IMR-90 (cell line): ENCODE measurements at regions not wholly inside any gene's neighbourhood (a gene's known extent, or its start where the extent isn't known, plus 50 kb on each side); places are given as distances from the start of the nearest gene placed in this dataset.
"Not testable (repeated sequence)": the region's sequence is repeated elsewhere in the genome, so short reads cannot be mapped to it uniquely, and the experiment has no call there.

Source experiments
- ATAC-seq: fragments of 200-7000 bp; cut with Tn5 transposase; 2 replicates; pipeline ENCODE4 v1.9.1; 2020; ENCODE audit warnings: low read depth, mild to moderate bottlenecking, moderate library complexity
- BruUV-seq: library from RNA; stranded (reverse); fragments of 400-500 nt; replicated peaks from 2 replicates; lab custom pipeline; 2021; lab: Mats Ljungman, UMichigan
- CTCF ChIA-PET: fragments of 300-600 bp; formaldehyde crosslinking; extraction: SDS; loops from one replicate; lab custom pipeline; 2021; ENCODE audit warnings: antibody characterized with exemption; lab: Yijun Ruan, JAX
- POLR2A ChIA-PET: fragments of 300-600 bp; sonication (Branson Sonifier 250); formaldehyde crosslinking; loops from one replicate; lab custom pipeline; 2022; ENCODE audit warnings: antibody characterized with exemption; ENCODE audit not compliant: unreplicated experiment; lab: Charles Lee
- DNase-seq: peaks from one replicate; pipeline ENCODE4 v3.0.0; 2013
- H2AFZ ChIP-seq: replicated peaks from 2 replicates; pipeline ENCODE3; 2013; ENCODE audit warnings: low read length, mild to moderate bottlenecking; ENCODE audit not compliant: poor library complexity
- H2AK5ac ChIP-seq: 2 replicates; pipeline ENCODE4 v1.6.1; 2013; ENCODE audit warnings: low read depth, low read length, inconsistent platforms
- H2AK9ac ChIP-seq: replicated peaks from 2 replicates; pipeline ENCODE3; 2013; ENCODE audit warnings: mild to moderate bottlenecking, low read depth, low read length, moderate library complexity; ENCODE audit not compliant: poor library complexity
- H2BK120ac ChIP-seq: 2 replicates; pipeline ENCODE4 v1.6.1; 2013; ENCODE audit warnings: low read depth, low read length, inconsistent platforms
- H2BK15ac ChIP-seq: 3 replicates; pipeline ENCODE4 v1.6.1; 2013; ENCODE audit warnings: low read depth, low read length, inconsistent platforms
- H2BK20ac ChIP-seq: 2 replicates; pipeline ENCODE4 v1.6.1; 2013; ENCODE audit warnings: low read depth, mild to moderate bottlenecking, inconsistent platforms, low read length, moderate library complexity
- H2BK5ac ChIP-seq: 2 replicates; pipeline ENCODE4 v1.6.1; 2013; ENCODE audit warnings: mild to moderate bottlenecking, low read depth, low read length, inconsistent platforms; ENCODE audit not compliant: poor library complexity, severe bottlenecking
- H3K14ac ChIP-seq: replicated peaks from 2 replicates; pipeline ENCODE4 v1.6.1; 2013; ENCODE audit warnings: low read depth, low read length, inconsistent platforms
- H3K18ac ChIP-seq: 2 replicates; pipeline ENCODE4 v1.6.1; 2013; ENCODE audit warnings: low read depth, low read length, control low read depth
- H3K23ac ChIP-seq: 2 replicates; pipeline ENCODE4 v1.6.1; 2013; ENCODE audit warnings: low read depth, low read length, inconsistent platforms
- H3K27ac ChIP-seq: 2 replicates; pipeline ENCODE4 v1.5.1; 2013; ENCODE audit warnings: mild to moderate bottlenecking, control low read depth, low read length; ENCODE audit not compliant: insufficient read depth
- H3K27me3 ChIP-seq: 2 replicates; pipeline ENCODE4 v1.6.1; 2013; ENCODE audit warnings: low read length; ENCODE audit not compliant: control insufficient read depth, insufficient read depth
- H3K36me3 ChIP-seq: 2 replicates; pipeline ENCODE4 v1.6.1; 2013; ENCODE audit warnings: low read length, mixed read lengths; ENCODE audit not compliant: control insufficient read depth, insufficient read depth
- H3K4ac ChIP-seq: 2 replicates; pipeline ENCODE4 v1.6.1; 2013; ENCODE audit warnings: low read depth, low read length, inconsistent platforms
- H3K4me1 ChIP-seq: 2 replicates; pipeline ENCODE4 v1.6.1; 2013; ENCODE audit warnings: low read length, mixed read lengths; ENCODE audit not compliant: control insufficient read depth, insufficient read depth
- H3K4me2 ChIP-seq: 2 replicates; pipeline ENCODE4 v1.6.1; 2013; ENCODE audit warnings: low read depth, mild to moderate bottlenecking, control low read depth, low read length, moderate library complexity
- H3K4me3 ChIP-seq: 2 replicates; pipeline ENCODE4 v1.5.1; 2013; ENCODE audit warnings: low read depth, mild to moderate bottlenecking, control low read depth, low read length, moderate library complexity; ENCODE audit not compliant: insufficient read depth
- H3K56ac ChIP-seq: 2 replicates; pipeline ENCODE4 v1.6.1; 2013; ENCODE audit warnings: low read length, inconsistent platforms; ENCODE audit not compliant: insufficient read depth; ENCODE audit errors: extremely low read depth
- H3K79me1 ChIP-seq, 2 experiments: 2 replicates each; pipeline ENCODE4 v1.6.1; 2013; ENCODE audit warnings: low read length in 2 of 2, inconsistent platforms in 1 of 2, low read depth in 1 of 2
- H3K9ac ChIP-seq: 2 replicates; pipeline ENCODE4 v1.6.1; 2013; ENCODE audit warnings: low read depth, low read length, control low read depth
- H3K9me1 ChIP-seq: 2 replicates; pipeline ENCODE4 v1.6.1; 2013; ENCODE audit warnings: low read length, inconsistent platforms; ENCODE audit not compliant: insufficient read depth
- H3K9me3 ChIP-seq: 2 replicates; pipeline ENCODE4 v1.6.1; 2013; ENCODE audit warnings: low read length; ENCODE audit not compliant: control insufficient read depth, insufficient read depth
- H4K20me1 ChIP-seq: 2 replicates; pipeline ENCODE4 v1.6.1; 2013; ENCODE audit warnings: low read length, inconsistent platforms; ENCODE audit not compliant: insufficient read depth
- H4K5ac ChIP-seq: 2 replicates; pipeline ENCODE4 v1.6.1; 2013; ENCODE audit warnings: mild to moderate bottlenecking, low read depth, low read length, control low read depth
- H4K8ac ChIP-seq, 2 experiments: 2 replicates each; pipeline ENCODE4 v1.6.1; 2013; ENCODE audit warnings: low read depth in 2 of 2, low read length in 2 of 2, control low read depth in 1 of 2, inconsistent platforms in 1 of 2
- H4K91ac ChIP-seq: 2 replicates; pipeline ENCODE4 v1.6.1; 2013; ENCODE audit warnings: low read depth, low read length, inconsistent platforms; ENCODE audit not compliant: insufficient read depth
- CHD1 ChIP-seq: IDR thresholded peaks from 2 replicates; pipeline ENCODE4 v1.6.1; 2012; ENCODE audit warnings: low read depth, low read length, improper control_type of control experiment
- CTCF ChIP-seq: conservative IDR thresholded peaks from 2 replicates; pipeline ENCODE4 v1.5.1; 2012; ENCODE audit warnings: mild to moderate bottlenecking, low read depth, low read length, improper control_type of control experiment
- WGBS, 2 experiments: methylation state at CpG; one replicate each; pipeline versions ENCODE4 v1.1.5 to v1.1.7; 2013; ENCODE audit warnings: missing lambda C conversion rate in 2 of 2; ENCODE audit not compliant: insufficient read length in 1 of 2; ENCODE audit errors: extremely low coverage in 2 of 2; 5-methylcytosine and 5-hydroxymethylcytosine counted together
- dilution Hi-C: fragments of 300-500 bp; cut with HindIII; formaldehyde crosslinking; loops from one replicate; pipeline ENCODE4 v1.14.3; 2018; ENCODE audit warnings: low sequenced_read_pairs; ENCODE audit not compliant: unreplicated experiment
- in situ Hi-C: fragments of 300-500 bp; cut with MboI; formaldehyde crosslinking; loops from 3 replicates; pipeline ENCODE4 v1.14.3; 2019; ENCODE audit warnings: low sequenced_read_pairs, inconsistent platforms, mixed read lengths
- intact Hi-C: fragments of 100-400 bp; cut with micrococcal nuclease; formaldehyde crosslinking; loops from 2 replicates; pipeline ENCODE4 v1.10.0; 2022

GRCh38 chr5:12947379-12947778 is 997.1 kb downstream of the DNAH5 start:
- Histone ChIP-seq H3K14ac (no peak overlapping the region), H2AFZ (no peak overlapping the region), H3K4me2 (no peak overlapping the region), H3K9me3 (0 out of 2 replicates have a peak, but pooled peaks cover 3% of the 10 kb centered on the region), H4K91ac (no peak overlapping the region), H3K18ac (no peak overlapping the region), H3K36me3 (no peaks in the 10 kb centered on the region), H2BK120ac (no peak overlapping the region), H3K27ac (no peak overlapping the region), H3K4me1 (no peaks in the 10 kb centered on the region), H2BK15ac (no peak overlapping the region), H3K27me3 (no peaks in the 10 kb centered on the region), H3K56ac (no peak overlapping the region), H2AK9ac (no peak overlapping the region), H3K9me1 (no peaks in the 10 kb centered on the region), H2AK5ac (no peak overlapping the region), H4K20me1 (no peaks in the 10 kb centered on the region), H3K23ac (no peak overlapping the region), H2BK5ac (no peak overlapping the region), H3K4ac (no peak overlapping the region), H3K4me3 (no peak overlapping the region), H2BK20ac (no peak overlapping the region), H3K79me1 (no peaks in the 10 kb centered on the region), H4K5ac (no peak overlapping the region), H3K9ac (no peak overlapping the region), H4K8ac (no peak overlapping the region)
- ChIA-PET CTCF (no interaction called here), POLR2A (no interaction called here)
- in situ Hi-C loops, result no loop called here
- intact Hi-C loops, result no loop called here
- WGBS, 2 experiments, result 40% methylated on average over 1 of the region's 3 CpGs; no CpG with 5 or more reads in 1 of the 2 experiments
- dilution Hi-C loops, result no loop called here
- ATAC-seq (no peak), DNase-seq (no peak)
- TF ChIP-seq CTCF (no peak), CHD1 (no peak)
- BruUV-seq, result no TSS peak

GRCh38 chr5:12945477-12945876 is 999.0 kb downstream of the DNAH5 start:
- H2BK5ac ChIP-seq, ATAC-seq, H3K9me1 ChIP-seq, H4K5ac ChIP-seq, H3K4me3 ChIP-seq, H2AK5ac ChIP-seq, H2BK15ac ChIP-seq, H4K91ac ChIP-seq, H2BK120ac ChIP-seq, H3K79me1 ChIP-seq, DNase-seq, dilution Hi-C loops, H2AFZ ChIP-seq, H3K27me3 ChIP-seq, CTCF ChIA-PET, H3K9ac ChIP-seq, H4K20me1 ChIP-seq, in situ Hi-C loops, BruUV-seq, H2BK20ac ChIP-seq, H3K56ac ChIP-seq, POLR2A ChIA-PET, H4K8ac ChIP-seq, H3K4me2 ChIP-seq, H3K27ac ChIP-seq, H3K36me3 ChIP-seq, intact Hi-C loops, H3K9me3 ChIP-seq, H3K4ac ChIP-seq, H3K4me1 ChIP-seq, H2AK9ac ChIP-seq, H3K23ac ChIP-seq, H3K14ac ChIP-seq, H3K18ac ChIP-seq: not testable (repeated sequence)
- no CpG with 5 or more reads among the region's 1 CpG for WGBS, 2 experiments
